PC-9 (cell line): ENCODE measurements at regions not wholly inside any gene's neighbourhood (a gene's known extent, or its start where the extent isn't known, plus 50 kb on each side); places are given as distances from the start of the nearest gene placed in this dataset.

Experiments
- BruUV-seq: library from RNA; stranded (reverse); fragments of 400-500 nt; replicated peaks from 2 replicates; lab custom pipeline; 2021; lab: Mats Ljungman, UMichigan
- CTCF ChIA-PET: fragments of 300-600 bp; sonication (Branson Sonifier 250); formaldehyde crosslinking; loops from one replicate; lab custom pipeline; 2022; ENCODE audit warnings: antibody characterized with exemption; lab: Charles Lee
- POLR2A ChIA-PET: fragments of 300-600 bp; sonication (Branson Sonifier 250); formaldehyde crosslinking; loops from one replicate; lab custom pipeline; 2022; ENCODE audit warnings: antibody characterized with exemption; ENCODE audit not compliant: unreplicated experiment; lab: Charles Lee
- DNase-seq, 2 experiments: peaks; one replicate each; pipeline versions ENCODE4 v3.0.0 to v3.0.0-alpha.2; 2015 to 2022; ENCODE audit warnings: mixed read lengths in 1 of 2
- H2AFZ ChIP-seq: fragments of 200-600 bp; sonication (generic); 2 replicates; pipeline ENCODE4 v1.8.1; 2017; ENCODE audit warnings: antibody characterized with exemption
- H3F3A ChIP-seq: fragments of 200-600 bp; sonication (generic); 2 replicates; pipeline ENCODE4 v1.8.1; 2017; ENCODE audit warnings: antibody characterized with exemption, mild to moderate bottlenecking, low read depth; ENCODE audit not compliant: insufficient read depth
- H3K27ac ChIP-seq: fragments of 200-600 bp; sonication (generic); 2 replicates; pipeline ENCODE4 v1.6.1; 2016; ENCODE audit warnings: mixed run types
- H3K27me3 ChIP-seq: fragments of 200-600 bp; sonication (generic); 2 replicates; pipeline ENCODE4 v1.6.1; 2016; ENCODE audit warnings: low read depth, mixed run types; ENCODE audit not compliant: insufficient read depth
- H3K36me3 ChIP-seq: fragments of 200-600 bp; sonication (generic); 2 replicates; pipeline ENCODE4 v1.6.1; 2016; ENCODE audit warnings: low read depth, mixed run types
- H3K4me1 ChIP-seq: fragments of 200-600 bp; sonication (generic); replicated peaks from 2 replicates; pipeline ENCODE4 v1.6.1; 2016; ENCODE audit warnings: mixed run types; ENCODE audit not compliant: insufficient read depth
- H3K4me2 ChIP-seq: fragments of 200-600 bp; sonication (generic); 2 replicates; pipeline ENCODE4 v1.6.1; 2017; ENCODE audit warnings: mixed run types
- H3K4me3 ChIP-seq: fragments of 200-600 bp; sonication (generic); 2 replicates; pipeline ENCODE4 v1.6.1; 2016; ENCODE audit warnings: mixed run types
- H3K79me2 ChIP-seq: fragments of 200-600 bp; sonication (generic); 2 replicates; pipeline ENCODE4 v1.6.1; 2017; ENCODE audit warnings: low read depth, mixed run types
- H3K9me2 ChIP-seq: fragments of 200-600 bp; sonication (generic); 2 replicates; pipeline ENCODE4 v1.8.1; 2017; ENCODE audit warnings: mild to moderate bottlenecking; ENCODE audit not compliant: insufficient read depth
- H3K9me3 ChIP-seq: fragments of 200-600 bp; sonication (generic); 2 replicates; pipeline ENCODE4 v1.8.1; 2016; ENCODE audit warnings: low read depth; ENCODE audit not compliant: insufficient read depth
- H4K20me1 ChIP-seq: fragments of 200-600 bp; sonication (generic); 2 replicates; pipeline ENCODE4 v1.8.1; 2017; ENCODE audit not compliant: insufficient read depth
- CTCF ChIP-seq: fragments of 200-600 bp; sonication (generic); conservative IDR thresholded peaks from 2 replicates; pipeline ENCODE4 v1.6.1; 2017; ENCODE audit warnings: mixed run types, antibody characterized with exemption, mild to moderate bottlenecking, moderate library complexity
- EZH2 ChIP-seq: fragments of 200-600 bp; sonication (generic); IDR thresholded peaks from 2 replicates; pipeline ENCODE4 v1.8.0; 2017; ENCODE audit warnings: antibody characterized with exemption, low read depth
- intact Hi-C: fragments of 100-400 bp; cut with micrococcal nuclease; formaldehyde crosslinking; loops from one replicate; pipeline ENCODE4 v1.10.0; 2022; ENCODE audit not compliant: unreplicated experiment

GRCh38 chr1:5713101-5714010 lies 278.9 kb downstream of the NPHP4 start:
- intact Hi-C loops, result no loop called here
- CTCF ChIA-PET, result no interaction called here
- no peaks in the 10 kb centered on the region for H3K79me2 ChIP-seq

GRCh38 chr1:5711956-5712645 lies 280.1 kb downstream of the NPHP4 start:
- DNase-seq, result no peak
- Histone ChIP-seq H2AFZ (no peak overlapping the region), H3K27me3 (peaks cover 34% of the 10 kb centered on the region), H3K36me3 (no peaks in the 10 kb centered on the region), H3K27ac (no peak overlapping the region), H3K4me1 (no peaks in the 10 kb centered on the region), H3K4me2 (no peak overlapping the region), H3K9me2 (no peaks in the 10 kb centered on the region), H3K79me2 (no peaks in the 10 kb centered on the region), H4K20me1 (no peaks in the 10 kb centered on the region), H3F3A (no peaks in the 10 kb centered on the region), H3K4me3 (no peak overlapping the region), H3K9me3 (no peaks in the 10 kb centered on the region)
- POLR2A ChIA-PET, result no interaction called here
- intact Hi-C loops, result no loop called here
- TF ChIP-seq EZH2, result no peak
- no peak for TF ChIP-seq CTCF
- CTCF ChIA-PET, result no interaction called here
- BruUV-seq, result no TSS peak

More at GRCh38 chr1:5713101-5714010, 278.9 kb downstream of the NPHP4 start:
- H3K27ac ChIP-seq, result no peak overlapping the region
- H3K36me3 ChIP-seq, result no peaks in the 10 kb centered on the region
- H3K27me3 ChIP-seq, result peaks cover 35% of the 10 kb centered on the region
- no TSS peak for BruUV-seq
- no peaks in the 10 kb centered on the region for H3K9me3 ChIP-seq
- TF ChIP-seq CTCF (no peak), EZH2 (no peak)
- no peaks in the 10 kb centered on the region for H3F3A ChIP-seq
- no peak overlapping the region for H2AFZ ChIP-seq
- H4K20me1 ChIP-seq, result no peaks in the 10 kb centered on the region
- DNase-seq, result no peak
- H3K4me1 ChIP-seq, result no peaks in the 10 kb centered on the region
- no peak overlapping the region for H3K4me2 ChIP-seq
- H3K9me2 ChIP-seq, result no peaks in the 10 kb centered on the region
- POLR2A ChIA-PET, result no interaction called here
- no peak overlapping the region for H3K4me3 ChIP-seq

- Histone ChIP-seq H3K4me1 (no peaks in the 10 kb centered on the region), H2AFZ (no peak overlapping the region), H4K20me1 (no peaks in the 10 kb centered on the region), H3K79me2 (no peaks in the 10 kb centered on the region), H3K4me2 (no peak overlapping the region), H3K9me2 (no peaks in the 10 kb centered on the region), H3K36me3 (no peaks in the 10 kb centered on the region), H3F3A (no peaks in the 10 kb centered on the region), H3K4me3 (no peak overlapping the region), H3K9me3 (no peaks in the 10 kb centered on the region), H3K27me3 (peaks cover 34% of the 10 kb centered on the region), H3K27ac (no peak overlapping the region)
- CTCF ChIA-PET, result no interaction called here
- POLR2A ChIA-PET, result no interaction called here
- intact Hi-C loops, result no loop called here
- DNase-seq, result no peak
- BruUV-seq, result no TSS peak
- no peak for TF ChIP-seq CTCF
- no peak for TF ChIP-seq EZH2
These were observed 281.1 kb downstream of the NPHP4 start for GRCh38 chr1:5711079-5711478.
